NCI-H2107 (cell line): ENCODE measurements at regions not wholly inside any gene's neighbourhood (a gene's known extent, or its start where the extent isn't known, plus 50 kb on each side); places are given as distances from the start of the nearest gene placed in this dataset.
"Not testable (repeated sequence)": the region's sequence is repeated elsewhere in the genome, so short reads cannot be mapped to it uniquely, and the experiment has no call there.

Experiments
- DNase-seq: peaks from one replicate; lab custom pipeline; 2025; lab: John Stamatoyannopoulos, UW

DNA sequence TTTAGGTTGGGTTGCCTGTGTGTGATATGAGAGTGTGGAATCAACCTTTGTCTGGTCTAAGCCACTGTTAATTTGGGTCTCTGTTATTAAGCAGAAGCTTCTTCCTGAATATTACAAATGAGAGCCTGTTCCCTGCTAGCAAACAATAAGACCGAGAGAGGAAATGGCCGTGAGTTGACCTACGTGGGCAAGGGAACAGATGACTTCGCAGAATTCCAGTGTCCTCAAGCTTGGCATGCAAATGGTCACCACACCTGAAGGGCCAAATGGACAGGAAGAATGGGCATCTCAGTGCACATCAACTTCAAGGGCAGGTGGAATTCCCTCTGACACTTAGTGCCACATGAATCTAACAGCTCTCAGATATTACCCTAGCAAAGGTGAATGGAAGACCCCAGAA, 250.8 kb upstream of the FOXF1 start:
- DNase-seq: no peak

DNA sequence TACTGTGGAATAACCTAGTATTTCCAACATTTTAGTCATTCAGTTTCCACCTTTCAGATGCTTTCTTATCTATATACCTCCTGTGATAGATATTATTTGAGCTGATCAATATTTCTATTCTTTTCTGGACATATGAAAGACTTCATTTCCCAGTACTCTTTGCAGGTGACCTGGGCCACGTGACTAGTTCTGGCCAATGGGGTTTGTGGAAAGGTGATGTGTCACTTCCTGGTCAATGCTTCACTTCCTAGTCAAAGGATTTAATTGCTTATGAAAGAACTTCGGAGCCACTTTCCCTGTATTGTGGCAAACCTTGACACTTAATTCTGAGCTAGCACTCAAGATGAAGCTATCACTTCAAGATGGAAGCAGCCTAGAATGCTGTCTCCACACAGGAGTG, 248.9 kb upstream of the FOXF1 start:
- DNase-seq: no peak

DNA sequence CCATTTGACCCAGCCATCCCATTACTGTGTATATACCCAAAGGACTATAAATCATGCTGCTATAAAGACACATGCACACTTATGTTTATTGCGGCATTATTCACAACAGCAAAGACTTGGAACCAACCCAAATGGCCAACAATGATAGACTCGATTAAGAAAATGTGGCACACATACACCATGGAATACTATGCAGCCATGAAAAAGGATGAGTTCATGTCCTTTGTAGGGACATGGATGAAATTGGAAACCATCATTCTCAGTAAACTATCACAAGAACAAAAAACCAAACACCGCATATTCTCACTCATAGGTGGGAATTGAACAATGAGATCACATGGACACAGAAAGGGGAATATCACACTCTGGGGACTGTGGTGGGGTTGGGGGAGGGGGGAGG, 242.7 kb upstream of the FOXF1 start:
- not testable (repeated sequence) for DNase-seq

DNA sequence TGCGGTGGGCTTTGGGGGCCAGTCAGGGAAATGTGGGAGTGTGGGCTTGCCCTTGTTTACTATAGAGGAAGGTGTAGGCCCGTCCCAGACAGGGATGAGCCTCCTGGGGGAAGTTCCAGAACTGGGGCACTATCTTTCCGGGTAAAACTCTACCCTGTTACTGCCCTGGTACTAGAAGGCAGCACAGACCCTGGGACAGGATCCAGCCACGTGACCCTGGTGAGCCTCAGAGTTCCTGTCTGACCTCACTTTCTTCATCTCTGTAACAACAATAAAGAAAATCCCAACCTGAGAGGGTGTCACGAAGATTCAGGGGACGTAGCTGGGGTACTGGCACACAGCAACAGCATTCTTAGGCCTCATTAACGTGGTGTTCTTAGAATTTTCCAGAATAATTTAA, 239.6 kb upstream of the FOXF1 start:
- no peak for DNase-seq

DNA sequence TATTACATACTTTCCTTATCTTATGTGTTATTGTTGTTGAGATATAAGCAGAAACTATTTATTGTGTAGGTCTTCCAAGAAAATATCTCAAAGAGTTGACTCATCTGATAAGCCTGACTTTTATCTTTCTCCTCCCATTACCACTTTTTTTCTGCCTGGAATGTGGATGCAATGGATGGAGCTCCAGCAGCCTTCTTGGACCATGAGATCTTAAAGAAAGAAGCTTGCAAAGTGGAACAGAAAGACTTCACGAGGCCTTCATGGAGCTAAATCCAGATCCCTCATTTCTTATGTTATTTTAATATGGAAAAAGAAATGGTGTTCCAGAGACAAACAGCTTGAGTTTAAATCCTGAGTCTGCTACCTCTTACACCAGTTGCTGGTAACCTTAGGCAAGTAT, 237.6 kb upstream of the FOXF1 start:
- no peak for DNase-seq

DNA sequence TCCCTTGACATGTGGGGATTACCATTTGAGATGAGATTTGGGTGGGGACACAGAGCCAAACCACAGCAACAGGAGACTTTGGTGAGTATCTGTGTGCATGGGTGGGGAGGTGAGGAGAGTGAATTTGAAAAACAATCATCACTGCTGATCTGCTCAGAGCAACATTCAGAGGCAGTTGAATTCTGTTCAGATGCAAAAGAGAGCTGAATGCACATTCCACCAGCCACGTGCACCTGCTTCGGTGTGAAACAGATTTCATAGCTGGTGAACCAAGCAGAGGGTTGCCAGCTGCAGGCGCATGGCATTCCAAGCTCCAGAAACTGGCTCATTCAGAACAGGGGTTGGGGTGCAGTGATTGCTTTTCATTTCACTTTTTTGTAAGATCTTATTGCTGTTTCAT, 233.1 kb upstream of the FOXF1 start:
- no peak for DNase-seq

DNA sequence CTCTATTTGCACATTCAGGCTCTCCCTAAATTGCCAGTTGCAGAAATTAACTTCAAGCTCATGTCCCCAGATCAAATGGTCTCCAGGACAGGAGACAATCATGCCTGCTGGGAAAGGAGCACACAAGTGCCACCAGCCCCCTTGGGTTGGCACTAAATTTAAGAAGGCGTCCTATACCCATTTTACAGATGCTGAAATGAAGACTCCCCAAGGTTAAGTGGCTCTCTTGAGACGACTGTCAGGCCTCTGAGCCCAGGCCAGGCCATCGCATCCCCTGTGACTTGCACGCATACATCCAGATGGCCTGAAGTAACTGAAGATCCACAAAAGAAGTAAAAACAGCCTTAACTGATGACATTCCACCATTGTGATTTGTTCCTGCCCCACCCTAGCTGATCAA, 232.5 kb upstream of the FOXF1 start:
- not testable (repeated sequence) for DNase-seq

DNA sequence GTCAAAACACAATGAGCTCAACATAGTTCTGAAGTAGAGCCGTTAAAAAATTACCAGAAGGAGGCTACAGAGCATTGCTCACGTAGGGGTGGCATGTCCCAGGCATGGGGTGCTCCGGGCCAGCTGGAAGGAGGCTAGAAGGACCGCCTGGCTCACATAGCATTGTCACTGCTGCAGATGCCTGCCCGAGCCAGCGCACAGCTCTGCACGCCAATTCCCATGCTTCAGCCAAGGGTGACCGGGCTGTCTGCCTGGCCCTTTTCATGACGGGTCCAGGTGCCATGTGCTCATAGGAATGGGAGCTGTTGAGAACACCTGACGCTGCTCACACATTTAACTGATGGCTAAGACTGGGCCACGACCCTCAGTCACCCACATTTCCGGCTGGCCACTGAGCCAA, 228.9 kb upstream of the FOXF1 start:
- no peak for DNase-seq

DNA sequence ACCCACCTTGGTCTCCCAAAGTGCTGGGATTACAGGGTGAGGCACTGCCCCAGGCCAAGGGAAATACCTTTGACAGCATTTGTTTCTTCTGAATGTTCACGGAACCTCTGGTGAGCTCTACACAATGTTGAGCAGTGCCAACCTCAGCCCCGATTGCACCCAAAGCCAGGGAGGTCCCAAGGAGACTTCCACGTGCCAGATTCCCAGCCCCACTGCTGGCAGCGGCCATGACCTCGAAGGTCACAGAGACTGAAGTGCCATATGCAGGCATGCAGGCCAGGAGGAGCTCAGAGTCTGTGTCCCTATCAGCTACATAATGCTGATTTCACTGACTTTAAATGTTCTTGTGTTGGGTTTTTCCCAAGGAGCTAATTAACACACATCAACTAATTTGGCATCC, 226.4 kb upstream of the FOXF1 start:
- DNase-seq: no peak

DNA sequence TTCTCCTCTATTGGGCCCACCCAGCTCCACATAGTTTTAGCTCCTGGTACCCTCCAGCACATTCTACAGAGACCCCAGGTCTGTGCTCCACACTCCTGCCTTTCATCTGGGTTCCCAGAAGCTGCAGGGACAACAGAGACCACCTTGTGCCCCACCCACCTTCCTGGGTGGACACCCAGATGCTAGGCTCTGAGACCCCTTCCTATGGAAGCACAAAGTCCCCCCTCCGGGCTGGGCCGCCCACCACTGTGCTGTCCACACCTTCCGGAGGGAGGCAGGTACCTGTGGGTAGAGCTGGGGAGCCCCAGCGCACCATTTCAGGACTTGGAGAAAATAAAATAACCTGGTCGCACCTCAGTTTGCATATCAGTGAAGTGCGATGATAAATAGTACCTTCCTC, 224.9 kb upstream of the FOXF1 start:
- DNase-seq: no peak

DNA sequence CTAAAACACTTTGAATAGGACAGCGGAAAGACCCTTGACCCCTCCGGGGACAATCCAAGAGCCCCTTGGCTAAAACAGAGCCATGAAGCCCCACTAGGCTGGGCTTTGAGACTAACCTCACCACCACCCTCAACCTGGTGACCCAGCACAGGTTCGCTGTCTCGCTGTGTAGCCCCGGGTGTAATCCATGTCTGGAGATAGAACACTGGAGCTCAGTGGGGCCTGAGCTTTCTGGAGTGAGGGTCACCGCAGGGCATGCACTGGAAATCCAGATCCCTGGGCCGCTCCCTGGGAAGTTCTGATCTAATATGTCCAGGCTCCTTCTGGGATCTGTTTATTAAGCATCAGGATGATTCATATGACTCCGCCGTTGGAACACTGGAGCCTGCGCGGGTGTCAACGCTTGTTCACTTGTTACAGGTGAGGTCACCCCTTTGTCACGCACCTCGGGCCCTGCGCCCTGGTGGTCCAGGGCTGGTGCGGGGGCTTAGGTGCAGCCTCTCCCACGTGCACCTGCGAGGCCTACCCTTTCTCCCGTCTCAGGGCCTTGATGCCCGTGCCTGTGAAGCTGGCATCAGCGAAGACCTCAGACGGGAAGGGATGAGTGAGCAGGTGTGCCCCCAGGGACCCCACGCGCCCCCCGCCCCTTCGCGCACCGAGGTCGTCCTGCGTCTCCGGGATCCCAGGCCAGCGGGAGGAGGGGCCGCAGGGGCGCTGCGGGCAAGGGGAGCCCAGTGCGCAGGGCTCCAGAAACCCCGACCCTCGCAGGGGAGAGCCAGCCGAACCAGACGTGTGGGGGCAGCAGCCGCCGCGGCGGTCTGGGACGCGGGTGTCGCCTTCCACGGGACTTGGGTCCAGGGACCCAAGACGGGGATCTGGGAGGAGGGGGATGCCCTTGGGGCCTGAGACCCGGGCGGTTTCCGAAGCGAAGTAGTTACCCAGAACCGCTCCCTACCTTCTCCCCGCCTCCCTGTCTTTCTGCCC, 224.1 kb upstream of the FOXF1 start:
- no peak for DNase-seq

DNA sequence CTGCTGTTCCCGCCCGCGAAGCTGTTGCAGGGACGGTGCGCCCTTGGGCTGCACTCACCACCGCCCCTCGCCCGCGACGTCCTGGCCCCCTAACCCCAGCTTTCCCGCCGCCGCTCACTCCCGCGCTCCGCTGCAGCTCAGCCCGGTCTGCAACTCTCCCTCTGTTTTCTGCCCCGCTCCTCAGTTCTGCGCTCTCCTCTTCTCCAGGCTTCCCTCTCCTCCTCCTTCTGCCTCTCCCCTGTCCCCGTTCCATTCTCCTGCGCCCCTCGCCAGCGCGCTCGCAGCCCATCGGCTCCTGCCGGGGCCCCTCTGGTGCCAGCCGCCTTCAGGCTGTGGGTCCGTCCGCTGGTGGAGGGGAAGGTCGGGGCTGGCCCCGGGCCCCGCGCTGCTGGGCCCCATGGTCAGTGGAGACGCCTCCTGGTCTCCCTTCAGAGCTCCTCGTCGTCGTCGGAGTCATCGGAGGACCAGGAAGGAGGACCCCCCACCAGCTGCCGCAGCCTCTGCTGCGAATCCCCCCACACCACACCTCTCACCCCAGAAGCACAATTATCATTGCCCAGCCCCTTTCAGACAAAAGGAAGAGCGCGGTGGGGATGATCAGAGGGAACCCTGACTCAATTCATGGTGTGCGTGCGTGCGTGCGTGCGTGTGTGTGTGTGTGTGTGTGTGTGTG, 223.2 kb upstream of the FOXF1 start:
- no peak for DNase-seq

DNA sequence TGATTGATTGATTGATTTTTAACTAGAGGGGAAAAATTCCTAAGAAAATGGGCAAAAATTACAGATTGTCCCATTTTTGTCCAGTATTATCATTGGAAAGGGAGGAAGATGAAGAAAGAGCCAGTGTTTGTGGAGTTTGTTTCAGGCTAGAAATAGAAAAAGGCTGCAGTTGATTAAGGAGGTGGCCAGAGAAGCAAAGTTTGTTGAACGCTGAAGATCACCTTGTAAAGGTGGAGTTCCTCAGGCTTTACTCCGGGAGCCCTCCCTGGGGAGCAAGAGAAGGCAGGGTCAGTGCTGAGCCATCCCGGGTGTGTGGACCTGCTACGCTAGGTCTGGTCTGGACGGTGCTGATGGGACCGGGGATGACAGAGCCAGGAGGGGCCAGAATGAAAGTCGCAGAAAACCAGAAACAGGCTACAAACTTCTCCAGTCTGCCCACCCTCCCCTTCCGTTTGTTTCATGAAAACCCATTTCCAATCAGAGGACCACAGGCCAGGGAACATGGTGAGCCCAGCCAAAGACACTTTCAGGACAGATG, 222.6 kb upstream of the FOXF1 start:
- no peak for DNase-seq

DNA sequence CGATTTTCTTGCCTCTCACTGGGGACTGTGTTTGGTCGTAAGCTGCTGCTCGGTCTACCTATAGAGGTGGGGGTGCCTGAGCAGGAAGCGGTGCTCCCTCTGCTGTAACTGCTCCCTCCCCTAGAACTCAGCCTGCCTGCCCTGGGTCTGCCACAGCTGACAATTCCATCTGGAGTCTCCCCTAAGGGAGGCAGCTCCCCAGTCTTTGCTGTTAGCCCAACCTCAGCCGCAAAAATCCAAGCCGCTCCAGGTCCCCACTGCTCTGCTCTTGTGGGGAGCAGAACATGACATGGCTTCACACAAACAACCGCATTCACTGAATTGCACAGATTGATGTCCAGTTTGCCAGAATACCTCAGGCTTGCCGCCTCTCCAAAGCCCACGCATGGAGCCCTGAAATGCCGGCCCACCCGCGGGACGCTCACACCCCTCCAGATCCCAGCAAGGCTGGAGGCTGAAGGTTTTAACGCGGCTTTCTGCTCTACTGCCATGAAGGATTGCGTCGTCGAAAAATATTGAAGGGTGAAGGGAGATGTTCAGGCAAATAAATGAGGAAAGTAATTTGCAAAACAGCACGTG, 221.5 kb upstream of the FOXF1 start:
- DNase-seq: no peak

DNA sequence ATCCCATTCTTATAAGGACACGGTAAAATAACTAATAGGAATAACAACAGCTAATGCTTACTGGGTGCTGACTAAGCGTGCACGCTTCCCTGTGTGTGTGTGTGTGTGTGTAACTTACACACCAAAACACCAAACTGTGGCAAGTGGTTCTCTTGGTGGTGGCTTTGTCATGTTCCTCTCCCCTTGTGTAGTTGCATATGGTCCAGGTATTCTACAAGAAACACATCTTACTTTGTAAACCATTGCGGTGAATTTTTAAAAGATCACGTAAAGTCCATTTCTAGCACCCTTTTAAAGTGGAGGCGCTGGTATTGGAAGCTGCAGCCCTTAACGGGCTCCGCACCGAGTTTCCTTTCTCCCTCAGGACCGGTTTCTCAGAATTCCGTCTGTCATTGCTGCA, 221.0 kb upstream of the FOXF1 start:
- DNase-seq: no peak

DNA sequence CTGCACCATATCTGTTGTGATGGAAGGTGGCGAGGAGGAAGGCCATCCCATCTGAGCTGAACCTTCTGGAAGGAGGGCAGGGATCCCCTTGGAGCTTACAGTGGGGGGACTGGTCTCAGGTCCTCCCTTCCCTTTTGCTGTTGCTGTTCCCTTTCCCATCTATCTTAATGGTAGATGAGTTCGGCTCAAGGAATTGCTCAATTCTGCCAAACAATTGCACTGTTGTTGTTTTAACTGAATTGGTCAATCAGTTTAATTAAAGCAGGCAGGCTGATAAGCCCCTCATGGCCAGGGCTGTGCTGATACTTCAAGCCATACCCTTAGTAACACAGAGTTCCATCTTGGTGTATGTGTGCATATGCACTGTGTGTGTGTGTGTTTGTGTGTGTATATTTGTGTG, 220.4 kb upstream of the FOXF1 start:
- no peak for DNase-seq

DNA sequence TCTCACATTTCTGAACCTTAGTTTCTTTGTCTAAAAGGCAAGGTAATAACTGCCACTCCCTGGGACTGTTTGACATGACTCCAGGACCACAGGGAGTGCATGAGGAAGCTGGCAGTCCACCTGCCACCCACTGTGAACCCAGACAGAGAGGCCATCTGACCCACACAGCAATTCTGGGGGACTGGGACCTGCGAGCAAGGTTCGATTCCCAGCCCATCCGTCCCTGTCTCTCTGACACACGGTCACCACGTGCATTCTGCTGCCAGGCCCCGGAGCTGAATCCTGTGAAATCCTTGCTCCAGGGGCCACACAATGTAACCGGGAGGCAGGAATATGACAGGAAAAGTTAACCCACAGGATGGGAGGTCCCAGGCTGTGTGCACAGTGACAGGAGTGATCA, 218.8 kb upstream of the FOXF1 start:
- DNase-seq: no peak

DNA sequence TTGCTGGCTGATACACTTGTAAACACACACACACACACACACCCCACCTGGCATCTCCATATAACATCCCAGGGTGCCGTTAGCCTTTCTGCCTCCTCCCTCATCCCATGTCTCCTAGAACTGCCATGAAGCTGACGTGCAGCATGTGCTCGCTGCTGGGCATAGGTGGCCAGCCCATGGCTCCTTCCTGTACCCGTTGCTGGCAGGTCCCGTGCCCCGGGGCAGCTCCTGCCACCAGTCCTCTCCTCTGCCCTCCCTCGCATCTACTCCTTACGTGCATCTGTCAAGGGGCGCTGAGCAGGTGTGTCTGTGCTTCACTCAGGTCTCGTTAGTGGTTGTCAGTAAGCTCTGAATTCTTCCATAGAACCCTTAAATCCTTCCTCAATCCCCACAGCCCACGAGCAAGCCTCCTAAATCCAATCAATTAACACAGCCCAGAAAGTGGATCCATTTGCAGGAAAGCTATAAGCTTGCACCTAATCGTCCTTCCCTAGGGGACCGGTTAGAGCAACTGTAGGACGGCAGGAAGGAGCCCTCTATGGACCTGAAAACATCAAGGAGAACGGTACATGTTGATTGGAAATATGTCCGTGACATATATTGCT, 218.1 kb upstream of the FOXF1 start:
- DNase-seq: no peak

DNA sequence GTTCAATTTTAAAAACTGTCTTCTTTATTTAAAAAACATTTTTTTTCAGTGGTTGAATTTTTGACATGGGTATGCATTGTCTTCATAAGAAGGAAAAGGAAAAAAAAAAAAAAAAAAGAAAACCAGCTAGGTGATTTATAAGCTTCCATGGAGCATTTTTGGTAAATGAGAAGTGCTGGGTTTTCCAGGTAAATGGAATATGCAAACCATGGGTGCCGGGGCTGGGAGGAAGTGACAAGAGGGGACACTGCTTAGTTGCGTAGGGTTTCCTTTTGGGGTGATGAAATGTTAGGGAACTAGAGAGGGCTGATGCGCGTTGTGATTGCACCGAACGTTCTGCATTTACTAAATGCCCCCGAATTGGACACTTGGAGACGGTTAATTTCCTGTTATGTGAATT, 217.4 kb upstream of the FOXF1 start:
- DNase-seq: no peak

DNA sequence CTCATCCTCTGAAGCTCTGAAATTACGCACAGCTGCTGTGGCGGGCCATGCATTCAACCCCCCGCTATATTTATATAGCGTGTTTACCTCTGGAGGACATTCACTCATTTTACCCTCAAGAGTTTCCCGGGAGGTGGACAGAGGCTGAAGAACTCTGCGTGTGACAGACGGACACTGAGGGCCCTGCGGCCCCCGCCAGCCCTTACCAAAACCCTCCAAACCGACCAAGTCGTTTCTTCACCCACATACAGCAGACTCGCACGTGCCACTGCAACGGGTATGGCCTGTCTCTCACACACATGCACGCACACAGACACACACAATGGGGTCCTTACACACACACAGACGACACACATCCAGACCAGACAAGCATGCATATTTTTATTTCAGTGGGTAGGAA, 216.4 kb upstream of the FOXF1 start:
- no peak for DNase-seq

DNA sequence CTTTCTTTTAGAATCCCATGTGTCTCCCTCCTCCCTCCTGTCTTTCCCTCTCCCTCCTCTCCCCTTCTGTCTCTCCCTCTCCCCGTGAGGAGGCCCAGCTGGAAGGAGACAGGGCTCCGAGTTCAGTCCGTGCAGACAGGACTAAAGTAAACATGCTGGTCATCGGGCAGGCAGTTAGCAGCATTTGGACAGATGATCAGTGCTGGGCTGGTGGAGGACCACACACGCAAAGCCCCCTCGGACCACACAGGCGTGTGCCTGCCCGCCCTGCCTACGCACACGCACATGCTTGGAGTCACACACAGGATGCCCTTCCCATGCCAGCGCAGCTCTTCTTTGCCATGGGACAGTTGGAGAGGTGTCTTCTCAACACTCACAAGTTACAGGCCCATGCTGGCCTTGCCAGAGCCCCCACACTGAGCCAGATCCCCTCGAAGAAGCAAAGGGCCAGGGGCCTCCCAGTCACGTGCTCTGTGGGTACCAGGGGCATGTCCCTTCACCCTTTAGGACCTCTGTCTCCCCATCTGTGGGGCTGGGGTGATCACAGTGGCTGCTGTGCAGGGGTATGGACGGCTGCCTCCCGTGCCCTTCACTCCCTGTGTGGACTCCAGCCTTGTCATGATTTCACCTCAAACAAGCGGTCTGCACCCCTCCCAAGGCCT, 215.7 kb upstream of the FOXF1 start:
- DNase-seq: no peak

DNA sequence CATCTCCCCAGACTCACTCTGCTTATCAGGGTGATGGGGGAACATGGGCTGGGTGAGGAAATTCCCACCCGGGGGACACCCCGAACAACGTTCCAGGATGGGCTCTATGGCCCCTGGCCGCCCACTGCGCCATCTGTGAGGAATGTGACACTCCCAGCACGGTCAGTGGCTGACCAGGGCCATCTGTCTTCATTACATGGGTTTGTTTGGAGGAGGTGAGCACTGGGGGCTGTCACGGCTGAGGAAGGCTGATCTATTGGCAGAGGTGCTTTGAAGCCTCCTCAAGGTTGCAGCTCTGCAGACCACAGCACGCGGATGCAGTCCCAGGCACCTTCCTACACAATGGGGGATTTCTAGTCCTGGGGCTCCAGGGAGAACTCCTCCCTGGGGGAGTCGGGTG, 214.1 kb upstream of the FOXF1 start:
- no peak for DNase-seq
